KBM-7 (cell line): ENCODE measurements at regions not wholly inside any gene's neighbourhood (a gene's known extent, or its start where the extent isn't known, plus 50 kb on each side); places are given as distances from the start of the nearest gene placed in this dataset.

ENCODE experiments used
- DNase-seq: peaks from one replicate; pipeline ENCODE4 v3.0.0-alpha.2; 2015
- in situ Hi-C: fragments of 300-500 bp; cut with MboI; formaldehyde crosslinking; loops from 2 replicates; pipeline ENCODE4 v1.14.3; 2020; ENCODE audit warnings: low sequenced_read_pairs, low pct_unique_long_range_greater_than_20kb, mixed read lengths

DNA sequence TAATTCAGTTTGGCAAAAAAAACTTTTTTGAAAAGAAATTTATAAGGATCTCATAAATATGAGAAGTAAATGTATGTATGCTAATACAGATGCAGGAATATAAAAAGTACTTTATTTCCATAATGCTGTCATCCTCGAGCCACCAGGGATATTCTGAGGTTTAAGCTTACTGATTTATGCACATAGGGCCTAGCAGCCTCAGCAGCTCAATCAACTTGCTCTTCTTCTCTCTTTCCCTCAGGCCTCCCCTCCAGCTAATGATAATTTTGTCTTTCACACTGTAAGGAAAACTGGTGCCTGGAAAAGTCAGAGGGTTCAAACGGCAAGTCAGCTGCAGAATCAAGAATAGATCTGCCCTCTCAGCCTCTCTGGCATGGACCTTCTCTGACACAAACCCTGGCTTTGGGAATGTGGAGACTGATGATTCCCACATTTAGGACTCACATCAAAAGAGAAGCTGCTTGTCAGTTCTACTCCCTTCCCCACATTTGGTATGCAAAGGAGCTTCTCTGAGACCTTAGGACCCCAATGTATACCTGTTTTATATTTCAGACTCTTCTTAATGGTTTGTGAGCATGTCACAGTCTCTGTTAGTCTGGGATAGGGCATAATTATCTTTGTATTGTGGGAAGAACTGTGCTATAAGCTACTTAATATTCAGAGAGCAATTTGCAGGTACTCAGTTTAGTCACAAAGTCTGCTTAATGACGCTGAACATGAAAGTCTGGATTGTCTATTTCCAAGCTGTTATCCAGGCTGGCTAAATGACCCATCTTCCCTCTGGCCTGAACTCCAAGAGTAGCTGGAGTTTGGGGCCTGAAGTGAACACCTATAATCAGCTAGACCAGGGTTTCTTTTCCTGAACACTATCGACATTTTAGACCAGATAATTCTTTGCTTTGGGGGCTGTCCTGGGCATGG is 52.1 kb upstream of the DIPK1A start:
- in situ Hi-C loops = no loop called here
- DNase-seq = no peak

DNA sequence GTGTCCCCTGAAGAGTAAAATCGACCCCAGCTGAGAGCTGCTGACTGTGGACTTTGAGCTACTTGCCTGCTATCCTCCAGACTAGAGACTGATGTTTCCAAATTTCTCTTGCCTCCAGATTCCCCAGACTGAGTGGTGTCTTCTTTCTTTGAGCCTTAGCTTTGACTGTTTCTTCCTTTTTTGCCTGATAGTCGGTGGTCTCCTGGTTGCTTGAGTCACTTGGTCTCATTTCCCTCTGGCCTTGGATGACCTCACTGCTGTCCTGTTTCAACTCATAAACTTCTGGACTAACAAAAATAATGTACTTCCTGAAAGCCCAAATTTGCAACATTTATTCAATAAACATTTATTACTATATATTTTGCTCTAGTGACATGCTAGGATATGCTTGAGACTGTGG is 52.9 kb upstream of the DIPK1A start:
- in situ Hi-C loops = no loop called here
- no peak for DNase-seq

DNA sequence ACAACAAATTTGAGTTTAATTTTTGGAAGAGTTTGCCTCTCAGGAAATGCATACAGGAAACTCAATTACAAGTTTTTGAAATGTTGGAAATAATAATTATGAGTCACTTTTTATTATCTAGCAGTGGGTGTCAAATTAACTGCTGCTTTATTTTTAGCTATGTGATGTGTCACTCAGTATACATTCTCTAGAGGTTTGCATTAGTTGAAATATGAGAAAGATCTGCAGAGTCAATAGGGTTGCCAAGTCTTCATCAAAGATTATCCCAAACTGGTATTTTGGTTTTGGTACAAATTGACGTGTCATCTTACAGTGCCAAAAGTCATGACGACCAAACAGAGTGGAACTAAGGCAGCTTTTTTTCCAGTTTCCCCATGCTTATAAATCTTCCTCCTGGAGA is 54.3 kb upstream of the DIPK1A start:
- no peak for DNase-seq
- in situ Hi-C loops = no loop called here

DNA sequence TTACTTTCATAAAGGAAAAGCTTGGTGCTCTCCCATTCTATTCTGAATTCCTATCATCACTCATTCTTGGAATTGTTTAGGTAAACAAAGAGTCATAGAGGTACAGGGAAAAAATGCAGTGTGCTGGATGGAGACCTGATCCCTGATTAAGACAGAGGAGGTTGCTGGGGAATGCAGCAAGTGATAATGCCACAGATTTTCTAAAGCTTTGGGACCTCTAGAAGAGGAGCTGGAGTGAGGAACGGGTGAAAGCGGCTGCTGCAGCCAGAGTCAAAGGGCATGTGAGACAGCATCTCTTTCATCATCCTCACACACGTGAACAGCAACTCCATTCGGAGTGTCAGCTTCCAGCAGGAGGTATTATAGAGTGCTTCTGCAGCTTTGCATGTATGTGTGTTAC is 54.9 kb upstream of the DIPK1A start:
- in situ Hi-C loops = no loop called here
- DNase-seq = no peak

DNA sequence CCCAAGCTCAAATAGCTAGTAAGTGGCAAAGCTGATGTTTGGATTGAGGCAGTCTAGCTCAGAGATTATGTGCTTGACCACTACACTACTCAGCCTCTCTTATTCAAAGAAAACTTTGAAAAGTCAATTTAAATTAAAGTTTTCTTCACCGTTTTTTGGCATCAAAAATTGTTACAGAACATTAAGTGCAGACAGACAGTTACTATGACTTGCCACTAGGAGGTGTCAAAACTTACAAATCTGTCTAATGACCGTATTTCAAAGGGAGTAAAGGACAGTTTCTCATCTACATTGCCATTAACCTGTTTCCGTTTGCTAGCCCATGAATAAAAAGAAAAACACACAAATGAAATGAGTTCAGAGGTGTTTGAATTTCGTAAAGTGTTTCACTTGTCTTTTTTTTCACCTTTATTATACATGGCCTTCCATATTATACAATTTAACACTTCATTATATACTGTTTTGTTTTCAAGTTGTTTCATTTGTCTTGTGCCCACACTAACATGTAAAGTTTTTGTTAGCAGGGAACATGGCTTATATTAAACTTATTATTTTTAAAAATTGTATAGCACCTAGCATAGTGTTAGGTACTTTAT is 57.4 kb upstream of the MTF2 start:
- in situ Hi-C loops = no loop called here
- DNase-seq = peak; percentile 57

DNA sequence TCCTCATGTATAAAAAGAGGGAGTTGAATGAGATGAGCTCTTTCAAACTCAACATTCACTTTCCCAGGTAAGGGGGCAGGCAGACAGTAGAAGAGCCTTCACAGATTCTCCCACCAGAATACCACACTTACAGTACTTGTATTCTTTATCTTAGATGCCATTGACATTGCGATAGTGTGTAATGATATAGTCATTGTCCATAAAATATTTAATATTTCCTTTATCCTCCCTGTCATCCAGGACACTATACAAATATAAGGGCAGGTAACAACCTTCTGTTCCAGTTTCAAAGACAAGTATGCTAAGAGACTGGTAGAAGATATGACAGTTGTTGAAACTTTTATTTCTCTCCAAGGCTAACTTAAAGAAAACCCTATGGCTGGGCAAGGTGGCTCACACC is 56.5 kb upstream of the MTF2 start:
- in situ Hi-C loops = no loop called here
- DNase-seq = no peak

DNA sequence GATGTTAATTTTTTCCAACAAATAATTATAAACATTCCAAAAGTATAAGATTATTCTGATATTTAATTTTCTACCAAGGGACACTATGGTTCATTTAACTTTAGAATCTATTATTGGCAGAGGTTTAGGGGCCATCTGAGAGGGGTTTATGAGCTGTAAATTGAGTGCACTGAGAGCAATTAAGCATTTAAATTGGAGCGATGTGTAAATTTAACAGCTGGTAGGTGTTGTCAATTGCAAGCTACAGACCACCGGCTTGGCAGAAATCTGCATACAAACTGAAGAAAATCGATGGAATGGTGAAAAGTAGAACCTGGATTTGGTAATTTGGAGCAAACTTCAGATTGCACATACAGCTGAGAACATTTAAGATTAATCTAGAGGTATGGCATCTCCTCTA is 55.8 kb upstream of the MTF2 start:
- in situ Hi-C loops = no loop called here
- no peak for DNase-seq

DNA sequence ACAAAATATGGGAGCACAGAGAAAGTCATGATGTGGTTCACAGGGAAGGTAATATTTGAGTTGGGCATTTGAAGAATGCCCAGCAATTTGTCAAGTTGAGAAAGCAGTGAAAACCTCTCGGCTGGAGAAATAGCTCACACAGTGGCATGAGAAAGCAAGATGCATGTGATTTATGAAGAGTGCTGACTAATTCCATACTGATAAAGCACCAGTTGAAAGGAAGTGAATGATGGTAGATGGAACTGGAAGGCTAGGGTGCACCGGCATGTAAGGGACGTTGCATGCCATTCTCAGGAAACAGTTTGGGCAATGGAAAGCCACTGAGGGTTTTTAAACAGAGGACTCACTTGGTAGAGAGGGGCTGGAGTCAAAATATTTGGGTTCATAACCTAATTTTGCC is 53.5 kb upstream of the MTF2 start:
- in situ Hi-C loops = no loop called here

DNA sequence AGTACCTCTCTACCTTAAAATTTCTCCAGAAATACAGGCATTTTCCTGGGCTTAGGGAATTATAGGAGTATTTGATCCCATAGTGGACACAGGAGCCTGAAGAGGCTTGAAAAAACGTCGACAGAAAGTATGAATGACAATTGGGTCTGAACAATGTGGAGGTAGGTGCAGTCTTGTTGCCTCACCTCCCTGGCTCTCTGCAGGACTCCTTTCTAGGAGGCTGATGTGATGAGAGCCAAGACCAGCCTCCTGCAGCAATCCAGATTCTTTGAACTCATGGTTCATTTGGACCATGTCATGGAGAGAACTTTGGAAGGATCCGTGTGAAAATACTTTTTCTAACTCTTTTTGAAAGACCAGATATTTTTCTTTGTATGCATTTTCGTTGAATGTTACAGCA is 50.5 kb upstream of the MTF2 start:
- no peak for DNase-seq
- in situ Hi-C loops = no loop called here

More for the DNA sequence above, 53.5 kb upstream of the MTF2 start:
- DNase-seq = no peak
